ENCODE measurements at regions not wholly inside any gene's neighbourhood (a gene's known extent, or its start where the extent isn't known, plus 50 kb on each side); places are given as distances from the start of the nearest gene placed in this dataset.

DNA sequence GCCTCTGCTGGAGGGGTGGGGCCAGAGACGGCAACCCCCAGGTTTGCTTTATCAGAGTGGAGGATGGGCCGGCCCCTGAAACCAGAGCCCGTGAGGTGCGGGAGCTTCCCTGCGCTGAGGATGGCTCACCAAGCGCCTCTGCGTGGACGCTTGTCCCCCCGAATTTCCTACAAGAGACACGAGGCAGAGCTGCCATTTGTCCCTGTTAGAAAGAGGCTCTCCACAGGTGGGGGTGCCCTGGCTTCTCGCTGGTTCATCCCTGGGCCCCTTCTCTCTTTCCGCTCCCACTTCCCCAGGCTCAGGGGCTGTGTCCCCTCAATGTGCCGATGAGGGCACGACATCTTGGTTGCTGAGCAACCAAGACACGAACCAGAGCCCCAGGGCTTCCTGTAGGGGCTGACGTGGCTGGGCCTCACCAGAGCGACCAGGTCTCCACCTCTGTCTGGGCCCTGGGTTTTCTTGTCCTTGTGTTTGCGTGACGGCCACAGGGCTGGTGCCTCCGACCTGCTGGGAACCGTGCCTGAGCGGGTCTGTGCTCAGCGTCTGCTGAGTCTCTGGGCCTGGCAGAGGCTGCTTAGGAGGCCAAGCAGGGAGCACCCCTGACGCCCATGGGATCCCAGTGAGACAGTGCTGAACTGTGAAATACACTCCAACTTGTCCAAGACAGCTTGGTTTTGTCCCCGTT, 119.6 kb upstream of the COL5A1 start (continued):
- TF ChIP-seq, protein P1, sequence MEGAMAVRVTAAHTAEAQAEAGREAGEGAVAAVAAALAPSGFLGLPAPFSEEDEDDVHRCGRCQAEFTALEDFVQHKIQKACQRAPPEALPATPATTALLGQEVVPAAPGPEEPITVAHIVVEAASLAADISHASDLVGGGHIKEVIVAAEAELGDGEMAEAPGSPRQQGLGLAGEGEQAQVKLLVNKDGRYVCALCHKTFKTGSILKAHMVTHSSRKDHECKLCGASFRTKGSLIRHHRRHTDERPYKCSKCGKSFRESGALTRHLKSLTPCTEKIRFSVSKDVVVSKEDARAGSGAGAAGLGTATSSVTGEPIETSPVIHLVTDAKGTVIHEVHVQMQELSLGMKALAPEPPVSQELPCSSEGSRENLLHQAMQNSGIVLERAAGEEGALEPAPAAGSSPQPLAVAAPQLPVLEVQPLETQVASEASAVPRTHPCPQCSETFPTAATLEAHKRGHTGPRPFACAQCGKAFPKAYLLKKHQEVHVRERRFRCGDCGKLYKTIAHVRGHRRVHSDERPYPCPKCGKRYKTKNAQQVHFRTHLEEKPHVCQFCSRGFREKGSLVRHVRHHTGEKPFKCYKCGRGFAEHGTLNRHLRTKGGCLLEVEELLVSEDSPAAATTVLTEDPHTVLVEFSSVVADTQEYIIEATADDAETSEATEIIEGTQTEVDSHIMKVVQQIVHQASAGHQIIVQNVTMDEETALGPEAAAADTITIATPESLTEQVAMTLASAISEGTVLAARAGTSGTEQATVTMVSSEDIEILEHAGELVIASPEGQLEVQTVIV (CRISPR knock-in tag; IDR thresholded peaks at IDR 0.05; ENCODE audit: borderline replicate concordance), result no peak
- no peak for TF ChIP-seq CBX3 (IDR thresholded peaks at IDR 0.05; ENCODE audit: borderline replicate concordance in 1 of 2, low read length in 2 of 2)
- TF ChIP-seq, protein P2, sequence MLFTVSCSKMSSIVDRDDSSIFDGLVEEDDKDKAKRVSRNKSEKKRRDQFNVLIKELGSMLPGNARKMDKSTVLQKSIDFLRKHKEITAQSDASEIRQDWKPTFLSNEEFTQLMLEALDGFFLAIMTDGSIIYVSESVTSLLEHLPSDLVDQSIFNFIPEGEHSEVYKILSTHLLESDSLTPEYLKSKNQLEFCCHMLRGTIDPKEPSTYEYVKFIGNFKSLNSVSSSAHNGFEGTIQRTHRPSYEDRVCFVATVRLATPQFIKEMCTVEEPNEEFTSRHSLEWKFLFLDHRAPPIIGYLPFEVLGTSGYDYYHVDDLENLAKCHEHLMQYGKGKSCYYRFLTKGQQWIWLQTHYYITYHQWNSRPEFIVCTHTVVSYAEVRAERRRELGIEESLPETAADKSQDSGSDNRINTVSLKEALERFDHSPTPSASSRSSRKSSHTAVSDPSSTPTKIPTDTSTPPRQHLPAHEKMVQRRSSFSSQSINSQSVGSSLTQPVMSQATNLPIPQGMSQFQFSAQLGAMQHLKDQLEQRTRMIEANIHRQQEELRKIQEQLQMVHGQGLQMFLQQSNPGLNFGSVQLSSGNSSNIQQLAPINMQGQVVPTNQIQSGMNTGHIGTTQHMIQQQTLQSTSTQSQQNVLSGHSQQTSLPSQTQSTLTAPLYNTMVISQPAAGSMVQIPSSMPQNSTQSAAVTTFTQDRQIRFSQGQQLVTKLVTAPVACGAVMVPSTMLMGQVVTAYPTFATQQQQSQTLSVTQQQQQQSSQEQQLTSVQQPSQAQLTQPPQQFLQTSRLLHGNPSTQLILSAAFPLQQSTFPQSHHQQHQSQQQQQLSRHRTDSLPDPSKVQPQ (CRISPR knock-in tag; IDR thresholded peaks at IDR 0.05; ENCODE audit: borderline replicate concordance), result no peak
- TF ChIP-seq CREBBP (IDR thresholded peaks at IDR 0.05; ENCODE audit: low read depth, low read length), result no peak
- TF ChIP-seq, protein P3, sequence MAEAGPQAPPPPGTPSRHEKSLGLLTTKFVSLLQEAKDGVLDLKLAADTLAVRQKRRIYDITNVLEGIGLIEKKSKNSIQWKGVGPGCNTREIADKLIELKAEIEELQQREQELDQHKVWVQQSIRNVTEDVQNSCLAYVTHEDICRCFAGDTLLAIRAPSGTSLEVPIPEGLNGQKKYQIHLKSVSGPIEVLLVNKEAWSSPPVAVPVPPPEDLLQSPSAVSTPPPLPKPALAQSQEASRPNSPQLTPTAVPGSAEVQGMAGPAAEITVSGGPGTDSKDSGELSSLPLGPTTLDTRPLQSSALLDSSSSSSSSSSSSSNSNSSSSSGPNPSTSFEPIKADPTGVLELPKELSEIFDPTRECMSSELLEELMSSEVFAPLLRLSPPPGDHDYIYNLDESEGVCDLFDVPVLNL (CRISPR knock-in tag; IDR thresholded peaks at IDR 0.05; ENCODE audit: low read depth), result no peak
- no peak for TF ChIP-seq ZNF324 (CRISPR knock-in tag; IDR thresholded peaks at IDR 0.05)
- TF ChIP-seq NFE2L1 (tag; IDR thresholded peaks at IDR 0.05; ENCODE audit: borderline replicate concordance, low read depth), result no peak
- TF ChIP-seq ZNF3 (CRISPR knock-in tag; IDR thresholded peaks at IDR 0.05), result no peak
- no peak for TF ChIP-seq SUPT5H (IDR thresholded peaks at IDR 0.05)
